ENCODE measurements at regions not wholly inside any gene's neighbourhood (a gene's known extent, or its start where the extent isn't known, plus 50 kb on each side); places are given as distances from the start of the nearest gene placed in this dataset.

DNA sequence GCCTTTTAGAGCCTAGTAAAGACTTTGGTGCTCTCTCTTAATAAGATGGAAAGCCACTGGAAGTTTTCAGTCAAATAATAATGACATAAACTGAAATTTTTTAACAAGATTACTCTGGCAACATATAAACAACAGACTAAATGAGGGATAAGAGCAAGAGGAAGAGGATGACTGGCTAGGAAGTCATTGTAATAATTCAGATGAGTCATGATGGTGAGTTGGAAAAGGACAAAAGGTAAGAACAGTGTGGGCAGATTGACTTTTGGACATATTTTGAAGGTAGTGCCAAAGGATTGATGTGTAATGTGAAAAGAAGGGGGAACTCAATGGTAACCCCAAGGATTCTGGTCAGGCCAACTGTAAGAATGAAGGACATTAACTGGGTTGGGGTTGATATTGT, 310.3 kb downstream of the NOL4 start:
- no peak for TF ChIP-seq ZNF274 (IDR thresholded peaks at IDR 0.05; ENCODE audit: low read depth, low read length)
- no peak for TF ChIP-seq YY1 (IDR thresholded peaks at IDR 0.05; ENCODE audit: insufficient read depth, insufficient read length)

All from NT2/D1 (cell line).